Myocyte (in vitro differentiated cells): ENCODE measurements at regions not wholly inside any gene's neighbourhood (a gene's known extent, or its start where the extent isn't known, plus 50 kb on each side); places are given as distances from the start of the nearest gene placed in this dataset.
"Not testable (repeated sequence)": the region's sequence is repeated elsewhere in the genome, so short reads cannot be mapped to it uniquely, and the experiment has no call there.

ENCODE experiments used
- DNase-seq: peaks from one replicate; pipeline ENCODE4 v3.0.0-alpha.2; 2012; ENCODE audit warnings: low read depth

DNA sequence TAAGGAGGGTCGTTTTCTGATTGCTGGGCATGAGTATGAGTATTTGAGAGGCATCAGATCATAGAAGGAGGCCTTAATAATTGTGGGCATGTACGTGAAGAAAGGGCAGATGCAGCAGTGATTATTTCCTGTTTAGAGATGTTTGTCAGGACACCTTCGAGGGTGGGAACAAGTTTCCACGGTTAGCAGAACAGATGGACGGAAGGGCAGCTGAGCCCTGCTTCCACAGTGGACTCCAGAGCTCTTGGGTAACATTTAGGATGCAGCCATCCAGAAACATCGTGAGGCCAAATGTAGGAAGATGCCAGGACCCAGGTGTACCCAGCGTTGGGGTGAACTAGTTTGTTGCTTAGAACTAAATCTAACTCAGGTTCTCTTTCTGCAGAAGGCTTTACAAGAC is 231.3 kb upstream of the FAT1 start:
- no peak for DNase-seq

GRCh38 chr4:186957952-186958555 is 234.4 kb upstream of the FAT1 start:
- no peak for DNase-seq

GRCh38 chr4:186958726-186959350 is 235.2 kb upstream of the FAT1 start:
- DNase-seq = no peak

DNA sequence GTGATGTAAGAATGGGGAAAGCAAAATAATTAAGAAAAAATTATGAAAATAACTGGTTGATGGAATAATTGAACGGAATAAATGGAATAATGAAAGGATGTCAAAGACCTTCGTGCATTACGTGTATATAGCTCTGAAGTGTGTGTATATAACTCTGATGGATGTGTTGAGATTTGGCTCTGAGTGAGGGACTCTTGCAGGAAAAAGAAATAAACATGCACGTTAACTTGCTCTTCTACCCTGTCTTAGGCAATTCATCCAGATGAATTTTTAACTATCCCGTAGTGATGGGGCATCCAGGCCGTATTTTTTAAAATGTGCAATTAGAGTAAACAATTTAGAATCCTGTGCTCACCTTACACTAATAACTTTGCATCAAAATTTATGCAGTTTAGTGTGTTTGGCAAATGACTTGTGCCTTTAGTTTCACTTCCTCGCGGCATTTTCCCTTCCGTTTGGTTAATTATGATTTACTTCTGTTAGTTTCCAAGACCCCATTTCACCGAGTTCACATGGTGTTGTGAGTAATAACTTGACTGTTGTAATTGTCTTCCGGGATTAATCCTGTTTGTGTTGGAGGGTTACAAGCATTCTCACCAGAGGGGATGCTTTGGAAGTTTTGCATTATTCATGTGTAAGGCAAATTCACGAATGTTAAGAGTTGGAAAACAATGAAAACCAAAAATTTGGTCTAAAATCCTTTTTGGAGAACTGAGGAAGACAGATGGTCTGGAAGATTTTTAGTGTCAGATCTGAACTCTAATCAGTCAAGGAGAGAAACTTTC is 256.5 kb upstream of the FAT1 start:
- peak; percentile 30 for DNase-seq

DNA sequence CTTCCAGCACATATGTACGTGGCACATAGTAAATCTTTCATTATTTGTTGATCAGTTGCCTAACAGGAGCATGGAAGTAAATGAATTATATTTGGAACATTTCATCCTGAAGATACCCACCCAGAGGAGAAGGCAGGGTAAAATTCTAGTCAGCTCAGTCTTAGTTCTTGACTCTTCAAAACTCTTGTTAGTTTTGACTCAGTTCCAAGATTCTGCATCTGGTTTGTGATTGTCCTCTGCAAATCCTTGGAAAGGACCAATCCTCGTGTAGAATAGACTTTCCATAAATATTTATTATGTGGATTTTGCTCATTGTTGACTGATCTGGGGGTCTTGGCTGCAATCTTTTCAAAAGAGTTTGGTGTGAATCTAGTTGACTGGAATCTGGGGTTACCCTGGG is 257.5 kb upstream of the FAT1 start:
- DNase-seq = peak; percentile 39

DNA sequence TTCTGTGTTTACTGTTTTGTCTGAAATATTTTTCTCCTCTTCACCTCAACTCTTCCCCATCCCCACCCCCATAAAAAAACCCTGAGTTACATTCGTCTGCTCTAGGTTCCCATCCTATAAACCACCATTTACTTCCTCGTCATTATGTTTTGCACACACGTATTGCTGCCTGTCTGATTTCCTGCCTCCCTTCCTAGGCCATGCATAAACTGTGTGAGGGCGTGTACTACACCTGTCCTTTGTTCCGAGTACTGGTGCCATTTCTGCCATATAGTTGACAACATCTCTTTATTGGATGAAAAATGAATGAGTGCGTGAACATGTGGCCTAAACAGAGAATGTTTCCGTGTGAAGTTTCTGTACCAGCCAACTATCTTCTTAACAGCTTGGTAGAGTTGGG is 258.5 kb upstream of the FAT1 start:
- no peak for DNase-seq

- no peak for DNase-seq
Measured at GRCh38 chr4:186984105-186984644, 260.5 kb upstream of the FAT1 start.

DNA sequence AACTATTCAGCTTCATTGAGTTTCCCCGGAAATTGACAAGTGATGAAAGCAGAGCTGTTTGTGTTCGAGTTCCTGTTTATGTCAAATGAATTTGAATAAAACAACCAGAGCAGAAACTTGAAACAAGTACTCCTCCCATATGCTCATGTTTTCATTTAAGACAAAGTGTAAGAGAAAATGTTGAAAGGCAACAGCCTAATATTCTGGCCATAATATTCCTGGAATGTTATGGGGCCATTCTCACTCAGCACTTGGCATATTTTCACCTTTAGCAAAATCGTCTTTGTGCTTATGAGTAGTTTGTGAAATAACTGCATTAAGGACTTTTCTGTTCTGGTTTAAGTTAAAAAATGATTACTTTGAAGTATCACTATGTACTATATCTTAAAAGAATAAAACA is 276.0 kb upstream of the FAT1 start:
- no peak for DNase-seq

DNA sequence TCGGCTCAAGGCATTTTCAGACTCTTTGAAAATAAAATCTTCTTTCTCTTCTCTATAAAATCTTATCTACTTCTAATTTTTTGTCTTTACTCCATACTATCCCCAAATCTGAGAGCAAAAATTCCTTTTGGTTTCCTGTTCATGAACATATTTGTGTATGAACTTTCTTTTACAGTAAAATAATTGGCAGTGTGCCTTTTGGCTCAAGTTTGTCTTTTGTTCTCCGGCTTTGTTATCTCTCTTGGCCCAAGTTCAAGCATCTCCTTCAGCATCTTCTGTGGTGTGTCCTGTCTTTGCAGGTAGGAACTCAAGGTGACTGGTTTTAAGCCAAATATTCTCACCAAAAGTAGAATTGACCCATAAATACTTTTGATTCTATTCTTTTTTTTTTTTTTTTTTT is 276.6 kb upstream of the FAT1 start:
- no peak for DNase-seq

DNA sequence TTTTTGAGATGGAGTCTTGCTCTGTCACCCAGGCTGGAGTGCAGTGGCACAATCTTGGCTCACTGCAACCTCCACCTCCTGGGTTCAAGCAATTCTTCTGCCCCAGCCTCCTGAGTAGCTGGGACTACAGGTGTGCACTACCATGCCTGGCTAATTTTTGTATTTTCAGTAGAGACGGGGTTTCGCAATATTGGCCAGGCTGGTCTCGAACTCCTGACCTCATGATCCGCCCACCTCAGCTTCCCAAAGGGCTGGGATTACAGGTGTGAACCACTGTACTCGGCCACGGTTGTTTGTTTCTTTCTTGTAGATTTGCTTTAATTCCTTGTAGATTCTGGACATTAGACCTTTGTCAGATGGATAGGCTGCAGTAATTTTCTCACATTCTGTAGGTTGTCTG is 278.5 kb upstream of the FAT1 start:
- not testable (repeated sequence) for DNase-seq

- no peak for DNase-seq
Measured at GRCh38 chr4:187004628-187005027, 281.0 kb upstream of the FAT1 start.

- DNase-seq = peak; percentile 6
Measured at GRCh38 chr4:187006189-187006618, 282.5 kb upstream of the FAT1 start.

GRCh38 chr4:187010052-187010451 is 286.4 kb upstream of the FAT1 start:
- DNase-seq = no peak

DNA sequence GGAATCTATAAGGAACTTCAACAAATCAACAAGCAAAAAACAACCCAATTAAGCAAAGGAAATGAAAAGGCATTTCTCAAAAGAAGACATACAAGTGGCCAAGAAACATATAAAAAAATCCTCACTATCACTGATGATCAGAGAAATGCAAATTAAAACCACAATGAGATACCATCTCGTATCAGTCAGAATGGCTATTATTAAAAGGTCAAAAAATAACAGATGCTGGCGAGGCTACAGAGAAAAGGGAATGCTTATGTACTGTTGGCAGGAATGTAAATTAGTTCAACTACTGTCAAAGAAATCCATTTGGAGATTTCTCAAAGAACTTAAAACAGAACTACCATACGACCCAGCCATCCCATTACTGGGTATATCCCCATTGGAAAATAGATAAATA is 292.4 kb upstream of the FAT1 start:
- DNase-seq = no peak

- no peak for DNase-seq
Measured at GRCh38 chr4:187017147-187017546, 293.5 kb upstream of the FAT1 start.

DNA sequence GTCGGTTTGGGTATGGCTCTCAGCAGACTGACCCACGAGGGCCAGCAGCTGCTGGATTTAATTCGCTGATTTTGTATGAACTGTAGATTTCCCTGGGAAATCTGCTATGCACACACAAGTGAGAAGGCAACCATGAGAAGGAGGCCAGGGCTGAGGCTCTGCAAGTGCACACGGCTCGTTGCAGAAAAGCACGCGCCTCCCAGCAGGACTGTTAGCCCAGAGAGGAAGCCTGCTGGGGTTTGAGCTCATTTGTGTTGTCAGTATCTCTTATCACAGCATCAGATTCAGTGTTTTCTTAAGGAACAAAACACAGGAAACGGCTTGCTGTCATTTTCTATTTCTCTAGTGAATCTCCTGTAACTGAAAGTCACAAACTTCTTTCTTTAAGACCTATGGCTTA is 296.2 kb upstream of the FAT1 start:
- DNase-seq = no peak

GRCh38 chr4:187020676-187021075 is 297.0 kb upstream of the FAT1 start:
- DNase-seq = no peak

- no peak for DNase-seq
Measured at GRCh38 chr4:187021436-187022205, 298.0 kb upstream of the FAT1 start.

DNA sequence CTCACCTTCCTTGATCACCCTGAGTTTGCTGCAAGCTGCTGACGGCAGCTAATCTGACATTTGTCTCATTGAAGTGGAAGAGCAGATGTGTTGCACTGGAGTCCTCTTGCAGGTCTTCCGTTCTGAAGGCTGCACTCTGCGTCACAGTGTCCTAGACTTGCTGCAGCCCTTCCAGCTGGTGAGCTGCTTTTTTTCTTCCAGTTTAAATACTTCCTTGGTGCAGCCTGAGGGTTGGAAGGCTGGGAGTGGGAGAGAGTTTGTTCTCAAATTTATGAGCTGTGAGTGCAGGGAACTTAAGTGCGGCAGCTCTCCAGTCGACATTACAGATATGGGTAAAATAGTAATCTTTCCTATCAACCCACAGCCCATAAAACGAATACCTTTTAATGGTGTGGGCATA is 303.6 kb upstream of the FAT1 start:
- peak; percentile 61 for DNase-seq

DNA sequence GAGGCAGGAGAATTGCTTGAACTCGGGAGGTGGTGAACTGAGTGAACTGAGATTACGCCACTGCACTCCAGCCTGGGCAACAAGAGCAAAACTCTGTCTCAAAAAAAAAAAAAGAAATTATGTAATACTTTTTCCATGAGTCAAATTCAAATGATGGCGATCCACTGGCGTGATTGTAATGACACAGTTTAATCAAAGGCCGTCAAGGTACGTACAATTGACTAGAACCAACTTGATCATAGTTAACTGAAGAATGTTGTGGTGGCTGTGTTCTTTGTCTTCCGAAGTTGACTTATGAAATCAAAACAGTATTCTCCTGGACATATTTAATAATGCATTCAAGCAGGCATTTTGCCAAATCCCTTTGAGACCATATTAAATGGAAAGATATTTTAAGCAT is 318.6 kb upstream of the FAT1 start:
- no peak for DNase-seq

DNA sequence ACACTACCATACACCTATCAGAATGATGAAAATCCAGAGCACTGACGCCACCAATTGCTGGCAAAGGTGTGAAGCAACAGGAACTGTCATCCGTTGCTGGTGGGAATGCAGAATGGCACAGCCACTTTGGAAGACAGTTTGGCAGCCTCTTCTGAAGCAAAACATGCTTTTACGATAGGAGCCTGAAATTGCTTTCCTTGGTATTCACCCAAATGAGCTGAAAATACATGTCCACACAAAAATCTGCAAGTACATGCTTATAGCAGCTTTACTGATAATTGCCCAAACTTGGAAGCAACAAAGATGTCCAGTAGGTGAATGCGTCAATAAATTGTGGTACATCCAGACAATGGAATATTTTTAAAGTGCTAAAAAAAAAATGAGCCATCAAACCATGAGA is 322.8 kb upstream of the FAT1 start:
- no peak for DNase-seq

DNA sequence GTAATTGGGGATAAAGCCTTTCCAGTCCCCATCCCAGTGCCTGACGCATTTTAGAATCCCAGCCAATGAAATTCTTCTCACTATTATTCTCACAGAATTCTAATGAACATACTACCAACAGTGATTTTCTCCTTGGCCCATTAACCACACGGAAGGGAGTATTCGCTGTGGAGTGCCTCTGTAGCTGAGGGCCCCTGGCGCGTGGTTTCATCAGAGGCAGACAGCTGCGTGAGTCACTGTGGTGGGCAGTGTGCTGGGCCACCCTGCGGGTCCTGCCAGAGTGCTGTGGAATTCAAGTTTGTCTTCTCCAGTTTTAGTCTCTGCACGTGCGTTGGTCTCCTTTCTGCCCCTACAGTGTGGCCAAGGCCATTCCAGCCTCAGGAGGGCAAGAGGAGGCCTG is 335.4 kb upstream of the FAT1 start:
- DNase-seq = peak; percentile 28
